Stimulated activated CD4-positive, alpha-beta T cell treated with anti-CD3 and anti-CD28 coated beads, TNF-alpha, amount 100 ng/mL, for 1 hour (primary cell): ENCODE measurements at regions not wholly inside any gene's neighbourhood (a gene's known extent, or its start where the extent isn't known, plus 50 kb on each side); places are given as distances from the start of the nearest gene placed in this dataset.

Experiments used
- DNase-seq, 3 donors: peaks; one replicate each; pipeline ENCODE4 v3.0.0-alpha.2; 2020; ENCODE audit warnings: low read depth in 3 of 3, low spot score in 1 of 3

DNA sequence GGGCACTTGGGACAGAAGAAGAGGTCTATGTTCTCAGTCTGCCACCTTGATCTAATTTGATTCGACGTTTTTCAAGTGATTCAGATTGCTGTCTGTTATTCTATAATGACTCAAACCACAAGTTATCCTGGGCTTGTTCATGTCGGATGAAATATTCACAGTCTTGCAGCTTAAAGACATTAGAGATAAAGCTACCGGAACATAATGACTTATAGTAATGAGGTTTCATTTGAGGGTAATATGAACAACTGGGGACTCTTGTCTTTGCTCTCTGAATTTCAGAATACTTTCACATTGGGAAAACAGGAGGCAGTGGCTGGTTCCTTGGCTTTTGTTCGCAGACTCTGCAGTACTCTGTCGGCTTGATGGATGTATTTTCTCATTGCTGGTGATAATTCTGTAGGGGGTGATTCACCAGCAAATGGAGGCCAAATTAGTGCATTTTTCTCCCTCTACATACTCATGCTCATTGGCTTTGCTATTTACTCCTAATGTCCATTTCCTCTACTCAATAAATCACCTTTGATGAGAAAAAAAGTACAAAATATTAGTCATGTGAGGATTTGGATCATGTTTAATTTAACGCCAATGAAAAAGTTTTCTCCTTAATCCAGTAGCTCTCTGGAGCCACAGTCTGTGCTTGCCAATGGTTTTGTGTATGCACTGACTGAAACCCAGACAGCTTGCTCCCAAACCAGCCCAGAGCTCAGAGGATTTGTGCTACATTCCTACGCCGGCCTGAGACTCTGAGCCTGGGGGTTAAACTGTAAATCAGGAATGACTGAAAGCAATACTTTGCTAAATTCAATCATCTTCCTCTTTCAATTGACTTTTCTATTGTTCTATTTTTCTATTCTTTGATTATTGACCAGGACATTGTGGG, 154.7 kb upstream of the ANKH start:
- no peak for DNase-seq

DNA sequence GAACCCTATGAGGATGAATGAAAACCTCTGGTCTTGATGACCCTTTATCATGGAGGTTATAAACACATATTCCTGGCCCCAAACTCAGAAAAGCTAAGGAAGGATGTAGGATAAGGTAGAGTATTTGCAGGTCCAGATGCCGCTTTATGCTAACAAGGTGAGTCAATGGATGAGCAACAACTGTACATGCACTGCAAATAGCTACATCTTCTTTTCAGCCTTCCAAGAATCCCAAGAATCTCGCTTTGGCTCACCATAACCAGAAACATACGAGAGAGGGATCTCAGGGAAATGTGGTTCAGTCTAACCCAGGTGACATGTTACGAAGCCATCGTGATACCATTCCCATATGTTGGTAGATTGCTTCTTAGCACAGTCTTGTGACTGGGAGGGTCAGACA, 152.3 kb upstream of the ANKH start:
- DNase-seq = no peak

DNA sequence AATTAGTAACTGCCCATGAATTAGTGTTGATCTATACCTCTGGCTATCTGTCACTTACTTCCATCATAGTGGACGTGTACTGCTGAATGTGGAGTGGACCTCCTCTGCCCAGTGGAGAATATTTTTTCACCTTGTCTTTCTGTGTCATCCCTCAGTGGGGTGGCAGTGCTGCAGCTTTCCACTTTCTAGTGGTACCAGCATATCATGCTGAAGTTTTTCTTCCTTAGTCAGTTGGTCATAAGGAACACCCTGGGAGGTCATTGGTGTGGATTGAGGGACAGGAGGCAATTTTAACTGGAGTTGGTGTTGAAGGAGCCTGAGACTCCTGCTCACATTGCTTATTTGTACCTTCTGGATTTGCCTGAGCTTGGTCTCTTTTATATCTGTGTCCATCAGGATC, 151.7 kb upstream of the ANKH start:
- no peak for DNase-seq

DNA sequence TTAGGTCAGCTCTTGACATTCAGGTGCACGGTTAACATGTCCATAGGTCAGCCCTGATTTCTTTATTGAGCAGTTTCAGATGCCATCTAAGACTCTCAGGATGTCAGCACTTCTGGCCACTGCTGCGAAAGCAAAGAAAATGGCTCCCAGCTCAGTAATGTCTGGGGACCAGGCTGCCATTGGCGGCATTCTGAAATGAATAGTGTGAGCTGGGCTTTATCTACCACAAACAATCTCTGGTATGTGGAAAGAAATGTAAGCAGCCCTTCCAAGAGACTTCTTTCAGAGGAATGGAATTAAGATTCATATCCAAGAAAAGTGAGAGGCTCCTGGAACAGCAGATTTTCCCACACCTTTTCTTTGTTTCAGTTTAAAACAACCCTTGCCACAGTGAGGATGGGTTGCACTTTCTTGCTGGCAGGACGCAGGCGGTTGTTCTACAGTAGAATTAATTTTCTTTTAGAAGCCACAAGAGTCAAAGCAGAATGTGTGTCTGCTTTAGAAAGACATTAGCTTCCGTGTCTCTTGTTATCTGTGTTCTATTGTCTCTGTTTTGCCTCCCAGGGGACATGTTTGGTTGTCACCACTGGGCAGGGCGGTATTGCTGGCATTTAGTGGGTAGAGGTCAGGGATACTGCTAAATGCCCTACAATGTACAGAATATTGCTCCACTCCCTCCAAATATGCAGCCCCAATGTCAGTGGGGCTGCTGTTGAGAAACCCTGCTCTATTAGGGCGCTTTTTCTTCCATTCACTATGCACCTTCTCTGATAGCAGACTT, 149.9 kb upstream of the ANKH start:
- DNase-seq = no peak

DNA sequence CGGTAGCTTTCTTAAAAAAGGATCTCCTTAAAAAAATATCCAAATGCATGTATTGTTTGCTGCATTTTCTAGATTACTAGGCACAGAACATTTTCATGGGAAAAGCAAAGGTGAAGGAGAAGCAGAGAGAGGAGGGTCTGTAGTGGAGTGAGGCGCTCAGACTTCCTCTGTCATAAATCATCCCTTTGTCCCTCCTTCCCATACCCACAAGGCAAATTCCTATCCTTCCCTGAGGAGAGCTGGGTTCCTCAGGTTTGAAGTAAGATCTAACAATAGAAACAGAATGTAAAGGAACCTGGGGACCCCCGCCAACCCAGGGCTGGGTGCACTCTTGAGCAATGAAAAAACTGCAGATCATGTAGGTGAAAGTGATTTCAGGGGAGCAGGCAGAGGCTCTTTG, 149.2 kb upstream of the ANKH start:
- no peak for DNase-seq

DNA sequence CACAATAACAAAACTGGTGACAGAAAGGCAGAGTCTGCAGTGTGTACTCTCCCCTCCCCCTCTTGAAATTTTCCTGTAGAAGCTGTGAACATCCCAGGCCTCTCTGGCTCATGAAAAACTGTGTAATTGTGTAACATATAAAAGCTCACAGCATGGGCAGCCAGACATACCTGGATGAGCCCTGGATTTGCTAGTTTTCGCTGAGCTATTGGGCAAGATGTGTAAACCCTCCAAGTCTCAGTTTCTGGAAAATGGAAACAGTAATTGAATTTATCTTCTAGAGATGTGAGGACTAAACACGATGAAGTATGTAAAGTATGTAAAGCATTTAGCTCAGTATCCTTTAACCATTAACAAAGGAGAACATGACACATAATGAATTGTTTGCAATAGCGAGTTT, 143.2 kb upstream of the ANKH start:
- DNase-seq = no peak

DNA sequence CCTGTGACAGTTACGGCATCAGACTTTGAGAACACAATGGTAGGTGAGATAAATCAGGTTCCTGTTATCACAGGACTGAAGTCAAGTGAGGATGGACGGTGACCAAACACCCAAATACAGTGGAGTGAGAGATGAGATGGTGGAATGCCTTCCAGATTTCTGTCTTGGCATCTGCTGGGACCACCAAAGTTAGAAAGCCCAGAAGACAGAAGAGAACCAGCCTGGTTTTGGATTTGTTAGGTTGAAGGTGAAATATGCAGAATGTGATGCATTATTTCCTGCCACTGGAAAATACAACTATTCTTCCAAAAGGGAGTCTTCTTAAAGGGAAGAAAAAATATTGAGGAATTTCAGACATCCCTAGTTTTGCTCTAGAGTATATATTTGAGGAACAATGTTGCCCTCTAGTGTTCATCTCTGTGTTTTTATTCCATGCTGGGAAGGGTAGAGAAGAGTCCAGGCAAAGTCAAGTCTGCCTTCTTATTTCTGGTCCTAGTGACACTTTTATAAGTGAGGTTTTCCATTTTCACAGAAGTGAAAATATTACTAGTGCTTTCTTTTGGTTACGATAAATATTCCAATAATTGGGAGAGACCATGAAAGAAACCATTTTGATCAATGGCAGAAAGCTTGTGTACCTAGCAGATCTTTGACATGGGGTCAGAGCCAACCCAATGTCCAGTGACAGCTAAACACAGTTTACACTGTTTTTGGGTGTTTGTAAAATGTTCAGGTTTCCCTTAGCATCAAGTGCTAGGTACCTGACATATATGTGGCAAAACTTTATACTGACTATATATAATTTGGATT, 142.3 kb upstream of the ANKH start:
- no peak for DNase-seq

DNA sequence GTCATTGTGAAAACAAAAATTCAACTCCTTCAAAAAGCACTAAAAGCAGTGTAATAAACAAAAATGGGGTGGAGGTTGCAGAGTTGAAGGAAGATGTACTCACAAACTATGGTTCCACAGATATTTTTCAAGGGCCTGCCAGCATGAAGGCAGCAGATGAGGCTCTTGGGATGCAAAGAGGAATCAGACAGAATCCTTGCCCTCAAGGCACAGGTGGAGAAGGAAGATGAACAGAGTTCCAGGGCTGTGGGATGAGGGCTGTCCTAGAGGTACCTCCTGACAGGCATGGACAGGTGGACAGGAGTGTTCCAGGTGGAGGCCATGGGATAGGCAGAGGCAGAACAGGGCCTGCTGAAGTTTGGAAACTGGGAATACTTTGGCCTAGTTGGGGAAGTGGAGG, 140.5 kb upstream of the ANKH start:
- DNase-seq = no peak

DNA sequence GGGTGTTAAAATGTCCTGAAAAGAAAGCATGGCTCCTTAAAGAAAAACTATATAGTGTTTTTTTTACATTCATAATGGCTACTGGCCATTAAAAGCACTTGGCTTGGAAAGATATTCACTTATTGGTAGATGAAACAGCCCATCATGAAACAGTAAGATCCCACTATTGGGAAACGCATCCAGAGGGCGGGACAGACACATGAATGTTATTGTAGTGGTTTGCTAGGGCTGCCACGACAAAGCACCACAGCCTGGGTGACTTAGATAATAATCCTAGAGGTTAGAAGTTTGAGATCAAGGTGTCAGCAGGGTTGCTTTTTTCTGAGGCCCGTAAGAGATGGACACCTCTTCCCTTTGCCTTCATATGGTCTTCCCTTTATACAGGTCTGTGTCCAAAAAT, 139.4 kb upstream of the ANKH start:
- DNase-seq = no peak

DNA sequence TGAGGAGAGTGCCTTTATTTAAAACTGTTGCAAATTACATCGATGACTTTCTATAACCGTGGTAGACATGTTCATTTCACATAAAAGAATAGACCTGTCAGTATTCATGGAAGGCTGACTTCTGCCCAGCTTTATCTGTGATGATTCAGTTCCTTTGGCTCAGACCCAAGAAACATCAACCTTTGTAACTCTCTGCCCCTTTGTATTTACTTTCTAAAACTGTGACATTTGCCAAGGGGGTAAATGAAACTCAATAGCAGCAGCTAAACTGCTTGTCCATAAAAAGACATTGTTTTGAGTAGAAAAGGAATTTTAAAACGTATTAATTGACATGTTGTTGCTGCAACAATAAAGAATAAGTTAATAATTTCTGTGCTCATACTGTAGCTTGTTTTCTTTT, 137.8 kb upstream of the ANKH start:
- DNase-seq = no peak

DNA sequence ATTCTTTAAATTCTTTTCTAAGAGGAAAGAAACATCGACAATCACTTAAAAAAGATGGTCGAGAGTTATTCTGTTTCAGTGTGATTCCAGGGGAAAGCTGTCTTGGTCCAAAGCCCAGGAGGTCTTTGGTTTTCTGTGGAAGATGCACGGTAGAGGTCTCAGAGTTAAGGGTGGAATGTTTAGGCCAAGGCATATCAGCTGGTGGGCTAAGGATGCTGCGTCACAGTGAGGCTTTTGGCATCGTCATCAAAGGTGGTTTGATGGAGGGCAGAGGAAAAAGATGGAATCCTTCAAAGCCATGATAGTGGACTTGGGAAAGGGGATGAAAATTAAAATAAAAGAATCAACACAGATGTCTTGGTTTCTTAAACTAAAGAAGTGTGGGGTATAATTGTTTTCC, 137.3 kb upstream of the ANKH start:
- no peak for DNase-seq

DNA sequence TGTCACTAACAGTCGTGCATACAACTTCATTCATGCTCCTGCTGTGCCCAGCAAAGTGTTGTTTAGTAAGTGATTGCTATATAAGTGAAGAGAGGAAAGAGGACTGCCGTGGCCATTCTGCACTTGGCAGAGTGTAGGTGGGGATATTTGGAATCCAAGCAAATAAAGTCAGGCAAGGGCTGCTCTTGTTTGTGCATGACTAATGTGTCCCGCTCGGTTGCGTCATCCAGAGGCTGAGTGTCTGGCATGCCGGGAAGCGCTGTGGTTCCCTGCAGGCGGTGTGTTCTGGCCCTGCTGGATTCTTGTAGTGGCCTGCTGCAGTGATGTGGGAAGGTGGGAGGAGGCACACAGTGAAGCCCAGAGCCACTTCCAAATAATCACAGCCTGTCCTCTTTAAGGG, 136.9 kb upstream of the ANKH start:
- no peak for DNase-seq

DNA sequence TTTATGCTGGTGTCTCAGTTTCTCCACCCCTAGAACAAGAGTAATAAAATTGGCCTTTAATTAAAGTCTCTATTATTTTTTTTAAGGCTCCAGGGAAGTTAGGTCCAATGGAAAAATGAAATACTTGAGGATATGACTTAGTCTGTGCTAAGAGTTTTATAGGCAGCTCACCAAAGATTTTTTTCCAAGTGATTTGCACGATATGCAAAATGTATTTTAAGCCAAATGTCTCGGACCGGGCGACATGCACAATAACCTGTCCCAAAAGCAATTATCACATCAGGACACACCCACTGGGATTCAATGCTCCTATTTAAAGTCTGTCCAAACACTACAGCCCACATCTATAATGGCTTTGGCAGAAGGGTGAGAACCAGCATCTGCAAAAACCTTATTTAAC, 136.1 kb upstream of the ANKH start:
- DNase-seq = no peak

DNA sequence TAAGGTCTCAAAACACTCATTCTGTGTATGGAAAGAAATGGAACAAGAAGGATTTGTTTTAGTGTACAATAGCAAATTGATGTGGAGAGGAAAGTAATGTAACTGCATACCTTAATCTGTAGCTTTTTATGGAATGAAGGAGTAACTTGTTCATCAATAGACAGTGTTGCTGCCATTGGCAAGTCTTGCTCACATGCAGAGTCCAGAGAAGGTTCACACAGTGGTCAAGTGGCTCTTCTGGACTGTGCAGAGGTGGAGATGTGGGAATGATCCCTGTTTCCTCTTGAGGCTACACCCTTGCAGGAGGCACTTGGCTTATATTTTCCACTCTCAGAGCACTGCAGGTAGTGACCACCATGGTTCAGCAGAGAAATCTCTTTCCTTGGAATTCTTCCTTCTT, 132.9 kb upstream of the ANKH start:
- no peak for DNase-seq

DNA sequence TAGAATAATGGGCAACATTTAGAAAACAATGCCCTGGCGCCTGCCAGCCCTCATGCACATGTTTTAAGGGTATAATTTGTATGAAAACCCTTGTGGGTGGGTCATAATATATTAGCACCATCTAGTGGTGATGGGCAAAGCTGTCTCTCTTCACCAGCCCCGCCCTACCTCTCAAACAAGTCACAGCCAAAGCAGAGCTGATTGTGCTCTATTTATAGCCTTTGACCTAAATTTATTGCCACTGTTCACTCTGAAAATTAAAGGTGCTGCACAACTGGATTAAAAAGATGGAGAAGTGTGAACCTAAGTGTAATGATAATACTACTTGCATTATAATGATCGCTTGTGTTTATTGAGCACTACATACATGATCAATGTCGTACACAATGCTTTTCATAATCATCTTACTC, 131.9 kb upstream of the ANKH start:
- peak in 2 of 3 donors; percentile 13 to 22 for DNase-seq

DNA sequence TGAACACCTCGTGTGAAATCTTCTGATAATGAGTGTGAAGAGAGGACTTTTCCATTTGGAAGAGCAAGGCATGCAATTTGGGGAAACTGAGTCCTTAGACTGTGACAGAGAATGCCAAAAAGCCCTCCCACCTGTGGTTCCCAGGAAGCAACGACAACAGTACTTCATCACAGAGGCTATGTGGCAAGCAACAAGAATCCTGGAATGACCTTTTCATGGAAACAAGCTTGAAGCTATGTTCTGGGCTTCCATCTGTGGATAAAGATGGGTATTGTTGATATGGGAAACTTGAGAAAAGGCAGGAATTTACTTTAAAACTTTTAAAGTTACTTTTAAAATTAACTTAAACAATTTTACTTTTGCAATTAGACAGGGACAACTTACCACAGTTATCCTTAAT, 131.2 kb upstream of the ANKH start:
- DNase-seq = no peak

DNA sequence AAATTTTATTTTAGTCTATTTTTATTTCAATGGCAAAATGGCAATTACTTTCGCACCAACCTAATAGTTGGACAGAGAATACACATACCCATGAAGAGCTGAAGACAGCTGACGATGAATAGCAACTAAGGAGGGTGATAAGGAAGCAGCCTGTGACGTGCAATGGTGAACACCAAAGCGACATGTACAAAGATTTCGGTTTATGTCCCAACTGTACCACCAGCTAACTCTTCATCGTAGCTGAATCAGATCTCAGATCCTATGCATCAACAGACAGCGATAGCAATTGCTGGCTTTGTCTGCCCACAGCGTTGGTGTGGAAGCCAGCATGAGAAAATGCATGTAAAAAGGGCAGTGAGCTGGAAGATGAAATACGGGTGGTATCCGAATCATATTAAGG, 130.6 kb upstream of the ANKH start:
- DNase-seq = no peak

DNA sequence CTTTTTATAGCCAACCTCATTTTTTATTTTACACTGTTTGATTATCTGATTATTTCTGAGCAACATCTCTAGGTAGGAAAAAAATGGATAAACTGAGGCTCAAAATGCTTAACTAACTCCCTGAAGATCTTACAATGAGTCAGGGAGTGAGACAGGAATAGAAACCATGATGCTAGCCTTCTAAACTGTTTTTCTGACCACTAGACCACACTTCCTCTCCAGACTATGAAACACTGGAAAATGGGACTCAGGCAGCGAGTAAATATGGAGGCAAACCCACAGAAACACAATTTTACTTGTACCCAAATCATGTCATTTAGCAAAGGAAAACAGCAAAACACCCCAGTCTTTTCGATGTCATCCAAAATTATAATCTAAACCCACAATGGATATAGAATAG, 129.9 kb upstream of the ANKH start:
- no peak for DNase-seq

DNA sequence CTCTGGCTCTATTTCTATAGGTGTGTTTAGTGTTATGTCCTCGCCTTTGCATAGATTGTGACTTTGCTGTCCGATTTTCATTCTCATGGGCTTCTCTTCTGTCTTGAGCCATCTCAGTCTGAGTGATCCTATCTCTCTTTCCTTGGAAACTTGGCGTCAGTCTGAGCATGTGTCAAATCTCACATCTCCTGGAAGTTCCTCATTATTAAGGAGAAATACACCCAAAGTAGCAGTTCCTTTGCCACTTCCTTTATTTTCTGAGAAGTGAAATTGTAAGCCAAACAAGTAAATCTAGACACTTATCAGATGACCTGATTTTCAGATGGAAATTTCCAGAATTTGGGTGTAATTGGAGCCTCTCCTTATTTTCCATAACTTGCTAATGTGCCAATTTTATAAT, 126.9 kb upstream of the ANKH start:
- DNase-seq = no peak

DNA sequence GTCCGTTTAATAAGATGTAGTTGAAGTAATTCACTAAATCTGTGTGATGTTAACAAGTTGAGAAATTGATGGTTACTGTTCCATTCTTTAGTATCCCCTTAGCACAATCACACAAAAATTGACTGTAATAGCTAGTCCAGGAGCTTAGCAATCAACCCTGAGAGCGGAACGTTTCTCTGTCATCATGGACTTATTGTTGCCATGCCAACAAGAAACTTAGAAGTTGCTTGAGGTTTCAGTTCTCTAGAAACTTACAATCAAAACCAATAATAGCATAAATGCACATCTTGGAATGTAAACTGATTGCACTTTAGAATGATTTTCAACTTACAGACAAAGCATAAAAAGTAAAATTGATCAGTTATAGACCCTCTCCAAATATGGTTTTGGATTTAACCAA, 125.4 kb upstream of the ANKH start:
- DNase-seq = no peak

DNA sequence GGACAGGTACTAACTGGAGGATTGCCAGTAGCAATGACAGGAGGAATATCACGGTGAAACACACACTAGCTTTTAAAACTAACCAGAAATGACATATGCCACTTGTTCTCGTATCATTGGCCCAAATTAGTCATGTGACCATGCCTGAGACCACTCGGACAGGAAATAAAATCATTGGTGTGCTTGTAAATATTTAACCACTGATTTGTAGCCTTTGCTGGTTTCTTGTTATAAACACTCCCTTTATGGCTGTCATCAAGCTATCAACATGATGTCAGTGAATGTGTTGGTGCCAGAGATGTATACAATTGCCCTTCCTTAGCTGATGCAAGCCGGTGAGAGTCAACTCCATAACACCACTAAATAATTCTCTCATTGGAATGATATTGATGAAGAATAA, 123.7 kb upstream of the ANKH start:
- DNase-seq = no peak
